NCI-H128 (cell line): ENCODE measurements at regions not wholly inside any gene's neighbourhood (a gene's known extent, or its start where the extent isn't known, plus 50 kb on each side); places are given as distances from the start of the nearest gene placed in this dataset.

Experiments
- DNase-seq: peaks from one replicate; lab custom pipeline; 2025; ENCODE audit not compliant: unreplicated experiment; lab: John Stamatoyannopoulos, UW

DNA sequence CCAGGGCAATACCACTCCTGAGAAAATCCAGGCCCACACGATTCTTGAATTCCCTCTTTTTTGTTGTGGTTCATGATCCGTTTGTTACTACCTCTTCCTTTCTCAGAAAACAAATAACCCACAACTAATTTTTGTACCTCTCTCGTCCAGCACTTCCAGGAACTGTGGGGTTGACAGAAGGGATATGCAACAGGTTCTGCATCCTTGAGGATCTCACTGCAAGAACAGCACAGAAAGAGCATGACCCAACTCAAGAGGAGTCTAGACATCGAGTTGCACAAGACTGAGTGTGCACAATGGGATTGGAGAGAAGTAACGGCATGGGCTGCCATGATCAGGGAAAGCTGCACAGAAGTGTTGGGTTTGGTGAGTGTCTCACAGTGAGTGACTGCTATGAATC lies 533.3 kb downstream of the SOX2 start:
- no peak for DNase-seq

DNA sequence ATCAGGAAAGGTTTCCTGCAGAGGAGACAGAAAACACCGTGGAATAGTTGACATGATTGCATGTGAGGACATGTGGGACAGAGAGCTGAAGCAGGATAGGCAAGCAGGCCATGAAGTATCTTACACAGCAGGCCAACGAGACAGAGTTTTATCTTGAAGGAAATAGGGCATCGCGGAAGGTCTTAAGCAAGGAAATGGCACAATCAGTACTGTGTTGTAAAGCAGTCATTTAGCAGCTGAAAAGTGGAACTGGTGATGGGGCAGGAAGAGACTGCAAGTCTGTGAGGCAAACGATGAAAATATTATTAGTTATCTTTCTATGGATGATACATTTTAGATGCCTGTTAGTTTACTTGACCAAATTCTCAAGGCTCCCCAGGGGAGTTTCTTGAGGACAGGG lies 535.1 kb downstream of the SOX2 start:
- no peak for DNase-seq

DNA sequence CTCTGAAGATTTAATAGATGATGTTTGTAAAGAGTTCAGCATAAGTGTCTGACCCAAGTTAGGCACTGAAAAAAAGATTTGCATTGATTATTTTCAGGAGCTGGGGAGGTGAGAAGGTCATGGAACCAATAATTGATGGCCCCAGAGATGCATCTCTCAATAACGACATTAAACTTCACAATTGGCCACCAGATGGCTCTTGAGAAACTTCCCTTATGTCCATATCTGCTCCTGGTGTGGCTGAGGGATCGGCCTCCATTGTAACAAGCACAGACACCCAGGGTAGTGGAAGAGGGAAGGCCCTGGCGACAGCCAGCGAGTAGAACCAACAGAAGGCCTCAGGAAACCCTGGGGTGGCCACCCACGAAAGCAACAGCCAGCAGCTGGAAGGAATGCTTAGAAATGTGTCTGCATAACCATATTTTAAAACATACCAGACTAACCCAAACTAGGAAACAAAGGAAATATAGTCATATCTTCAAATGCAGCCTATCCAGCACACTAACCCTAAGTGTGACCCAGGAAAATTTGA lies 536.7 kb downstream of the SOX2 start:
- DNase-seq: no peak

DNA sequence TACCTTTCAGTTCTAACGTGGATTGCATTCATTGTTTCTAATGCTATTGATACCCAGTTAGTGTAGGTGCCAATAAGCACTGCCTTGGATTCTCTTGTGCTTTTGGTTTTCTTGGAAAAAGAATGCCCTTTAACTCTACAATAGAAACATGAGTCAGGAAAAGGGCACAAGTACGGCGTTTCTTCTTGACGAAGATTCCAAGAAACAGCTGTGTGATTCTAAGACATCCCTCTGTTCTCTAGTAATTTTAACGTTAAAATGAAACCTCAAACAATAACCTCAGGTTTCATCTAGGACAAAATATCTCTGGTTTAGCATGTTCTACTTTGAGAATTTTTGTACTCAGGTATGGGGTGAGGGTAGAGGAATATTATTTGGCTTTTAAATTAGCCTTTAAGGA lies 540.5 kb upstream of the ATP11B start:
- no peak for DNase-seq

DNA sequence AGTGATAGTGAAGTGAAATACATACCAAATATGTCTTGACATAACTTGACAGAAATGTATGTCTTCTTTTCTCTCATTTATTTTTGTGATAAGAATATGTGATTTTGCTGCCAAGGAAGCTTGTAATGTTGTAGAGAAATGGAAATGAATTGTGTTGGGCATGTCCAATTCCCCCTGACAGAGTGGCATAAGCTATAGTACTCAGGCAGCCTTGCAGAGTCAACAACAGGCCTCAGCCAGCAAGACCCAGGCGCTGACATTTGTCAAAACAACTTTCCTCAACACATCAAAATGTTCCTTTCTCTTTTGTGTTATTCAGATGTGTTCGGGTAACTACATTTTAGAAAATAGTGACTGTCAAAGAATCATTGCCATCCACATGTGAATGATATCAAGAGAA lies 538.1 kb upstream of the ATP11B start:
- DNase-seq: no peak

DNA sequence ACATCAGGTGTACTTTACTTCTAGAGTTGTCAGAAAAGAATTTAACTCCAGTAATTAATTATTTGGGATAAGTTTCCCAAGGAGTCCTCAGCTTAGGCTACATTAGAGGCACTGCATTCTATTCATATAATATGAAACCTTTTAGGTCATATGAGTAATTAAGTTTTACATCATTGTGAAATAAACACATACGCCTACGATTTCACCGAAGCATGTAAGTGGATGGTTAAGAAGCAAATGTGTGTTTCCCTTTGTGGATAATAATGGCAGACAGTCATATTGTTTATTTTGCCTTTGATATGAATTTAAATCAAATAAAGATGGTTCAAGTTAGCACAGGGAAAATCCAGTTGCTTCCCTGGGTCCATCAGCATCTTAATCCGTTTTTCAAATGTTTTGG lies 535.9 kb upstream of the ATP11B start:
- no peak for DNase-seq

DNA sequence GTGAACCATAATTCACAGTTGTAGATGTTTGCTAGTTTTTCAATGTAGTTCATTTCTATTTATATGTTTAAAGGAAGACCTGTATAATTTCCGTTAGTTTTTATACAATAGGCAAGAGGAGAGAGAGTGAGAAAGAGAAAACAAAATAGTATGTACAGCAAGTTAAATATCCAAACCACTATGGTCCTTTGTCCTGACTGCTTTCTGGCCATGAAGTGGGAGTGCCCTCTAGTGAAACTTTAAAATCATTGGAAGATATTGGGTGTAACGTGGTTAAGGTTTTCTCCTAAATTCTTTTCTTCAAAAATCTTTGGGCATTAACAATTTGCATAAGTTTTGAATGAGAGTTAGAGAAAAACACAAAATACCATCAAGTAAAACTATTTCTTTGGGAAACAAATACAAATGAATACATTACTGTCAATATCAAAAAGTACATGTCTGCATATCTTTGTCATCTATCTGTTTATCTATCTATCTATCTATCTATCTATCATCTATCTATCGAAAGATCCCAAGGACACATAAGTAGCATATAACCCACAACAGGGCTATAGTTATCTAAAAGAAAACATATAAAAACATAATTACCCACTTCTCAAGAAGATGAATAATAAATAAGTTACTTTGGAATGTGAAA lies 534.6 kb upstream of the ATP11B start:
- no peak for DNase-seq

DNA sequence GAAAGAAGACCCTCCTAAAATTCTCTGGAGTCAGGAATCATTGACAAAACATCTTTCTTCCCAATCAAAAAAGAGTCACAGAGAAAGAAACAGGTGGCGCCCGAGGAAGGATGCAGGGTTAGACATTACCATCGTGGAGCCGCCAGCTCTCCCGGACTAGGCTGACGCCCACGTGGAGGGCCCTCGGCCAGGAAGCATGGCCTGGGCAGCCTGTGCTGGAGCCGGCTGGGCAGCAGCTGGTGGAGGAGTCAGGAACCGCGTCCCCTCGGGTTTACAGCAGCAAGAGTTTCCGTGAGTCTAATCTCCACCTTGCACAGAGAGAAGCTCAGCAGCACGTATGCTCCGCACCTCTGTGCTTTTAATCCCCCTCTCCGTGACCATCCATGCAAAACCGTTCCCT lies 533.7 kb upstream of the ATP11B start:
- no peak for DNase-seq

DNA sequence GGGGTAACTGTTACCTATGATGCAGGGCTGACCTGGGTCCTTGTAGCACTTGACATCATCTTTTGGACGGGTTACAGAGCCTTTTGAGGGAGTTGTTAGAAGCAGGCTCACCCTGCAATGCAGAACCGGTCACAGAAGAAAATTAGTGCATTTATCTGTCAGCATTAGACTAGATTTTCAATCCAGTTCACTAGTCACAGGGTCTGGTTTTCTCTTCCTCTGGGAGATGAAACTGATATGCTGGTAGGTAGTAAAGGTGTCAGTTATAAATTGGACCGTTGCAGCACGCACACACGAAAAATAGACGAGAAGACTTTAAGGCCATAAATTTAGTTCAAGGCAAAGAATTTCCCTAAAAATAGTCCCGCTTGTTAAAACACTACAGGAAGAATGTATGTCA lies 532.3 kb upstream of the ATP11B start:
- no peak for DNase-seq

DNA sequence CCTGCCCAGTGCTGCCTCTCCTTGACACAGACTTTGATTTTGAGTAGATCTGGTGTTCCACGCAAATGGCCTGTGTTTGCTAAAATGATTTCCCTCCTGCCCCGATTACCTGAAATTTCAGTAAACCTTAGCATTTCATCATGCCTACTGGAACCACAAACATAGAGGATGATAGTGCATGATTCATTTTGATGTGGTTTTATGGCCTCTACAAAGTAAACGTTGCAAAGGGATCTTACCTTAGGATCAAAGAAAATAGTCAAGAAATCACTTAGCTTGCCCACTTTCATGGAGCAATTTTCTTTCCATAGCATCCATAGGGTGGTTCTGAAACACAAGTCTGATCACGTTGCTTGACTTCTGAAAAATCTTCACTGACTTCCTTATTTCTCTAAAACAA lies 524.6 kb upstream of the ATP11B start:
- no peak for DNase-seq

DNA sequence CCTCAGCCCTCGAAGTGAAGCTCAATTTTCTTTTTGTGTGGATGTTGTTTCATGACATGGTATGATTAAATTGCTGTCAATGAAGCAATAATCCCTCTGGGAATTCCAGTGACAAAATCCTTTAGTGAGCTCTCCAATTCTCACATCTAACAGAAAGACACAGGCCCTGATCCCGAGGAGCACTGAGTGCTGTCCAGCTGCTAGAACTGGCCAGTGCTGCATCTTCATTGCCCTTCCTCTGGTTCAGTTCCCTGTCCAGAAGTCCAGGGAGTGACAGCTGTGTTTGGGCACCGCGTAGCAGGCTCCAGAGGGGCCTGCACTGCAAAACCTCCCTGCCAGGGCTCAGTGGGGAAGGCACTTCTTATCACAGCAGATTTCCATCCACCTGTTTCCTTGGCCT lies 516.8 kb upstream of the ATP11B start:
- DNase-seq: no peak

DNA sequence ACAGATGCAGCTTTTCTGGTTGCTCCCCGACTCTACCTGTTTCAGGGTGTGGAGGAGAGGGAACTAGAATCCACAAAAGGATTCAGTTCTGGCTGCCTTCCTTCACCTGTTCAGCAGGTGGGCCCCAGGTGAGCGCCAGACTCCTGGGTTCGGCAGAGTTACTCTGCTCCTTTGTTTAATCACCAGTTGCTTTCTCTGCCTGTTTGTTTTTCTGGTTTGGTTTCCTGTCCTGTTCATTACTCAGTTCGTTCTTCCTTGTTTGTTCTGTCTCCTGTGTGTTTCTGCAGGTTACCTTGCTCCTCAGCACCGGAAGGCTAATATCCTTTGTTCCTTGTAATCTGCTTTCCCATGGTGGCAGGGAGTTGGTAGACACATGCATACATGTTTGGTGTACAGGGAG lies 508.5 kb upstream of the ATP11B start:
- DNase-seq: no peak

DNA sequence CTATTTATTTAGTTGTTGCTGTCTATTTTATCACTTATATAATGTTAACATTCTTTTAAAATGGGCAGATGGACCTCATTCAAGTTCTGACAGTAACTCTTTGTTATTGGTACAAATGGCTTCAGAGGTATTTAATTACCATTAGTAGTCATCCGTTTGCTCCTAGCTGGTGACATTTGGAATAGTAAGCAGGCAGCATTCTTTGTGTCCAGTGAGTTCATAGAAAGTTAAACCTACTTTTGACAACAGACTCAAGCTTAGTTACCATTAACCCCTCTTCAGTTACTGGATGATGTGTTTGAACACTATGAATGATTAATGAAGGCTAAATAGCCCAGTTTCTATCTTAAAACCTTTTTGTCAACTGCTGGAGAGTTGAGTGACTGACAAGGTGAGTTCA lies 500.7 kb upstream of the ATP11B start:
- no peak for DNase-seq

DNA sequence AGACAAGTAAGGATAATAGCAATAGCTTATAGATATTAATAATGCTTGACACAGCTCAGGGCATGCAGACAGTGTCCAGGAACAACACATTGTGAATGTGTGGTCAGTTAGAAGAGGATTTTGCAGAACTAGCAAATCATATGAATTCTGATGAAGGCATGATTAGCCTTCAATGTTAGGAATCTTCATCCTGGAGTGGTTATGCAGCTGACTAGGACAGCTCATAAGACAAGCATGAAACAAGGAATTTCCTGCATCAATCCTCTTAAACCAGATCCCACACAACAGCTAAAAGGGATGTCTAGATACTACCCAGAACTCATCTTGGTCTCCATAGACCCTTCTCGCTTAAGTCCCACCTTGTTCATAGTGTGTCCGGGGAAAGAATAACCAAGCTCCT lies 499.0 kb upstream of the ATP11B start:
- no peak for DNase-seq

DNA sequence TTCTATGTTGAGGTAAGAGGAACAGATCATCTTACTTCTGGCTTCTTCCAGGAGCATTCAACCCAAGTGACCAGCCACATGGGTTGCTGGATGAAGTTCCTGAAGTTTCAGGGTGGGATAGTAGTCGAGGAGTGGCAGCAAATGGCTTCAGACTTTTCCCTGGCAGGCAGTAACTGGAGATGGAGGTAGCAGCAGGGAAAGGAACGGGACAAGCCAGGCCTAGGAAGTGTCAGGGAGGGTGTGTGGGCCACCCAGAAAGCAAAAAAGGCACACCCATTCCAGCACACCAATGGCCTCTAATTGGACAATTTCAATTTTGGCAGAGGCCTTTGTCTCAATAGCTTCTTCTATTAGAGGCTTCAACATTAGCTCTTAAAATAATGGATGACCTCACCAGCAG lies 498.6 kb upstream of the ATP11B start:
- no peak for DNase-seq

DNA sequence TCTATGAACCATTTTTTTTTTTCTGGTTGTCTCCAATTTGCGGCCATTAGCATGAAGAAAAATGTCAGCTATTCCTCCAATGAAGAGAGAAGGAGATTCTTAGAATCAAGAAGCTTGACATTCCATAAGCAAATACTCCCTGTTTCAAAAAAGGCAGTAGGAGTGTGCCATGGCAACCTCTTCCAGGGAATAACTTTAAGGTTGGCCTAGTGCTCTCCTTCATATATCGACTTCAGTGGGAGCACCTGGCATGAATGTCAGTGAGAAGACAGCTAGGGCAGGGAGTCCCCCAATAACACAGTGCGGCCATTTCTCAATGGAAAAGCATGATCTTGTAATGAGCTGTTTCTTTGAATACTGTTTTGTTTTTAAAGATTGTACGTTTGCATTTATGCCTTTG lies 493.0 kb upstream of the ATP11B start:
- no peak for DNase-seq

DNA sequence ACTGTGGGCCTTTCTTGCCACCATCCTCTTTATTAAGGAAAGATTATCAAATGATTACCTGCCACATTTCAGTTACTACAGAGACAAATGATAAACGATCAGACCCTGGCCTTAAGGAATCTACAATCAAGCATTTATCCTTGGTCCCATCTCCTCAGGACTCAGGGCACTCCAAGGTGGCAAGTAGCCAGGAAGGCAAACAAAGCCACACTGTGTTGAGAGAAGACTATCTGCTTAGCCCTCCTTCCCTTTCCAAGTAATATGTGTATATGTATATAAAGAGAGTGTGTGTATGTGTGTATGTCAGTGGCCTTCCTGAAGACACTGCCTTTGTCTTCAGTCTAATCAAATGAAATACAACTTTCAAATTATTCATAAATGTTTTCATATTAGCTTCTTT lies 490.1 kb upstream of the ATP11B start:
- no peak for DNase-seq

DNA sequence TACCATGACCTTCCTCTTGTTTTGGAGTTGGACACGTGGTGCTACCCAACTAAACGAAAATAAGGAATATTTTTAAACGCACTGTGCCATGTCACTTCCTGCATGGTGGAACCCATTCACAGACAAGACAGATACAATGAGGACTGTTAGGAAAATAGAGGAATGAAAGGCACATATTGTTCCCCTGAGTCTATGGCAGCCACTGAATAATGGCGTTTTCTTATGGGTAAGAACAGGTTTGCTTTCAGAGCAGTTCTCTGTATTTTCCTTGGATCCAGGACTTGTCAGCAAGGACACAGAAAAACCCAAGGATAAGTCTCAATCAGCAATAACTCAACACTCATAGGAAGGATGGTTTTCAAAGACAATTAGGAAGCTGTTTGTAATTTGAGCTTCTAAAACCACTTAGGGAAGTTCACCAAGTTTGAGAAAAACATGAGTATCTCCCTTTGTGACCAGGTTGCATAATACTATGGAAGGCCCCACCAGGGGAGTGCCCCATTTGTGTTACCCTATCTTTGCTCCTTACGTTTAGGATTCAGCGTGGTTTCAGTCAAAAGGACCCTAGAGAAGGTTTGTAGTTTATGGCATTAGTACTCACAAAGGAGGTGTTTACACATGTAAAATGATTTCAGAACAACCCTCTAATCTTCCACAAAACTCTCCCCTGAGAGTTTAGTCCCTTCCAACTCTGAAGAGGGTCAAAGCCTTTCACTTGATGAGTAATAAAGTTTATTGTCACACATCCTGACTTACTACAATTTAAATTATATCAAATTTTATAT lies 487.2 kb upstream of the ATP11B start:
- no peak for DNase-seq

DNA sequence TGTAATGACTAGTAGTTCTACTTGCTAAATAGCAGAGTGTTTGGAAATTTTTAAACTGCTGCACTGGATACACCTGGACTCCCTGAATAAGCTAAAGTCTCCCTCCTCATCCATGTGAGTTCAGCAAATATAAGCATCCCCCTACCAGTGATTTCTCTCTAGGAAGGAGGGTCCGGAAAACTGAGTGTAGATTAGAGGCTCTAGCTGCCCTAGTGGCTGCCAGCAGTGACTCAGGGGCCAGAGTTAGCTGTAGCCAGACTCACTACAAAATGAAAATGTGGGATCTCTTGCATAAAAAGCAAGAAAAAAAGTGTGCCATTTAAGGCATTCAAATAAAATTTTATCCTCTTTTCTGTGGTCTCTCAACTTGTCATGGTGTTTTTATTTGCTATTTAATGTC lies 485.0 kb upstream of the ATP11B start:
- DNase-seq: no peak

DNA sequence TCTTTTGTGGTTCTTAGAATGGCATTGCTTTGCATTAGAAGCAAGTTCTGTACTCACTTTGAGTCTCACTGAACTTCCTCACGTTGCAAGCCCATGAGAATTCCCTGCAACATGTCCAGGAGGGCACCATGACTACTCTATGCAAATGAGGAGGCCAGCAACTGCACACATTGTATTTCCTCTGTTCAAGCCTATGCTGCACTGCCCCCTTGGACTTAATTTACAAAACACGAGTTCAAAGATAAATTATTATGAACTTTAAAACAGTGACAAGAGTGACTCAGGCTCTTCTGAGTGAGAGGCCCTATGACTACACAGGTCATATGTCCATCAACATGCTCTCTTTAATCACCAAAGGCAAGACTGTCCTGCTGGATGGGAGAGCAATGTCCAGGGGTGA lies 484.2 kb upstream of the ATP11B start:
- no peak for DNase-seq

DNA sequence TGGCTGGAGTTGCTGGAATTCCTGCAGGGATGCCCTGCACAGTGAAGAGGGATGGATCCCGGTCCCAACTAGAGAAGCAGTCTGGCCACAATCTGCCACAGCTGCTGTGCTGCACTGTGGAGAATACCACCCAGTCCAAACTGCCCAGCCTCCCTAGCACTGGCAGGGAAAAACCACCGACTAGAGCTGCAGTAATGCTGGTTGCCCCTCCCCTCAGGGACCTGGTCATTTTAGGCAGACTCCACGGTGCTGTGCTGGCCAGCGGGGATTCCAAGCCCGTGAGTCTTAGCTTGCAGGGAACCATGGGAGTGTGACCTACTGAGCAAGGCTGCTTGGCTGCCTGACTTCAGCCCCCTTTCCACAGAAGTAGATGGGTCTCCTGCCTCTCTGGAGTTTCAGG lies 478.0 kb upstream of the ATP11B start:
- DNase-seq: no peak

DNA sequence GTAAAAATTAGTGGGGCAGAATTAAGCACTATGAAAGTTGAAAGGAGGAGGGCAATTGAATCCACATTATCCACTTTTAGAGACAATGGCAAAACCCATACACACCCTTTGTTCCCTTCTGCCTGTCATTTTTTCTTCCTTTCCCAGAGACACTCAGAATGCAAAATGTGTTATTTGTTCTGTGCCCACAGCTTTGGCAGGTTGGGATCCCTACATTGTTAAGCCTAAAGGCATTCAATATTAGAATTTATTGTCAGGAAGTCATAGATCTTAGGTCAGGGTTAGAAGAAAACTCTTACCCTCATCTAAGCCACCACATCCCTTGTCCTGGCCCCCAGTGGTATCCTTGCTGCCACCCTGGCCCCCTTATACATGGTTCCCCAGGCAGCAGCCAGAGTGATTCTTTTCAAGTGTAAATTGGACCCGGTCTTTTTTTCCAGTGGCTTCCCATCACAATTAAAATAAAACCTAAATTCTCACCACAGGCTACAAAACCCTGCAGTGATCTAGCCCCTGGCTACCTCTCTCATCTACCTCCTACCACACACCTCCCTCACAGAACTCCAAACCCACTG lies 470.1 kb upstream of the ATP11B start:
- DNase-seq: no peak
